Activated CD4-positive, CD25-positive, alpha-beta regulatory T cell (primary cell): ENCODE measurements at regions not wholly inside any gene's neighbourhood (a gene's known extent, or its start where the extent isn't known, plus 50 kb on each side); places are given as distances from the start of the nearest gene placed in this dataset.

Experiments
- DNase-seq, 4 experiments: peaks; one replicate each; lab custom pipeline; 2025; lab: John Stamatoyannopoulos, UW

- no peak for DNase-seq
These were observed 496.0 kb upstream of the THBS1 start for GRCh38 chr15:39084674-39085530.

- DNase-seq, result no peak
These were observed 494.2 kb upstream of the THBS1 start for GRCh38 chr15:39086641-39087040.

- DNase-seq, result no peak
These were observed 492.7 kb upstream of the THBS1 start for GRCh38 chr15:39088156-39088555.

GRCh38 chr15:39092354-39092753 lies 488.5 kb upstream of the THBS1 start:
- DNase-seq, result no peak

- DNase-seq, result no peak
These were observed 488.1 kb upstream of the THBS1 start for GRCh38 chr15:39092761-39093160.

- DNase-seq, result no peak
These were observed 486.8 kb upstream of the THBS1 start for GRCh38 chr15:39094116-39094515.

- DNase-seq, result no peak
These were observed 485.5 kb upstream of the THBS1 start for GRCh38 chr15:39095218-39095879.

- DNase-seq, result no peak
These were observed 484.2 kb upstream of the THBS1 start for GRCh38 chr15:39096608-39097205.

- no peak for DNase-seq
These were observed 481.4 kb upstream of the THBS1 start for GRCh38 chr15:39099524-39099923.

- DNase-seq, result no peak
These were observed 480.7 kb upstream of the THBS1 start for GRCh38 chr15:39100106-39100660.

- DNase-seq, result no peak
These were observed 478.4 kb upstream of the THBS1 start for GRCh38 chr15:39102431-39102830.

GRCh38 chr15:39106950-39107349 lies 473.9 kb upstream of the THBS1 start:
- no peak for DNase-seq

- DNase-seq, result no peak
These were observed 472.9 kb upstream of the THBS1 start for GRCh38 chr15:39108021-39108420.

- DNase-seq, result no peak
These were observed 470.5 kb upstream of the THBS1 start for GRCh38 chr15:39110336-39110735.

GRCh38 chr15:39110746-39111145 lies 470.1 kb upstream of the THBS1 start:
- no peak for DNase-seq

- no peak for DNase-seq
These were observed 467.1 kb upstream of the THBS1 start for GRCh38 chr15:39113741-39114140.

- DNase-seq, result no peak
These were observed 466.0 kb upstream of the THBS1 start for GRCh38 chr15:39114690-39115378.

GRCh38 chr15:39115379-39116057 lies 465.4 kb upstream of the THBS1 start:
- no peak for DNase-seq

GRCh38 chr15:39118510-39118909 lies 462.4 kb upstream of the THBS1 start:
- DNase-seq, result no peak

GRCh38 chr15:39124155-39124552 lies 456.7 kb upstream of the THBS1 start:
- no peak for DNase-seq

- DNase-seq, result no peak
These were observed 456.2 kb upstream of the THBS1 start for GRCh38 chr15:39124553-39125171.
